ENCODE measurements at regions not wholly inside any gene's neighbourhood (a gene's known extent, or its start where the extent isn't known, plus 50 kb on each side); places are given as distances from the start of the nearest gene placed in this dataset.

DNA sequence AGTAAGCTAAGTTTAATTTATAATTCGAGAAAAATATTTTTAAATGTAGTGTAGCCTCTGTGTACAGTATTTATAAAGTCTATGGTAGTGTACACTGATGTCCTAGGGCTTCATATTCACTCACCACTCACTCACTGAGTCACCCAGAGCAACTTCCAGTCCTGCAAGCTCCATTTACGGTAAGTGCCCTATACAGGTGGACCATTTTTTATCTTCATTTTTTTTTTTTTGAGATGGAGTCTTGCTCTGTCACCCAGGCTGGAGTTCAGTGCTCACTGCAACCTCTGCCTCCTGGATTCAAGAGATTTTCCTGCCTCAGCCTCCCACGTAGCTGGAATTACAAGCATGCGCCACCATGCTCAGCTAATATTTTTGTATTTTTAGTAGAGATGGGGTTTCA, 104.2 kb downstream of the PDCL3 start:
- DNase-seq (ENCODE audit: low read depth, low spot score), result no peak
- TF ChIP-seq, protein P1, sequence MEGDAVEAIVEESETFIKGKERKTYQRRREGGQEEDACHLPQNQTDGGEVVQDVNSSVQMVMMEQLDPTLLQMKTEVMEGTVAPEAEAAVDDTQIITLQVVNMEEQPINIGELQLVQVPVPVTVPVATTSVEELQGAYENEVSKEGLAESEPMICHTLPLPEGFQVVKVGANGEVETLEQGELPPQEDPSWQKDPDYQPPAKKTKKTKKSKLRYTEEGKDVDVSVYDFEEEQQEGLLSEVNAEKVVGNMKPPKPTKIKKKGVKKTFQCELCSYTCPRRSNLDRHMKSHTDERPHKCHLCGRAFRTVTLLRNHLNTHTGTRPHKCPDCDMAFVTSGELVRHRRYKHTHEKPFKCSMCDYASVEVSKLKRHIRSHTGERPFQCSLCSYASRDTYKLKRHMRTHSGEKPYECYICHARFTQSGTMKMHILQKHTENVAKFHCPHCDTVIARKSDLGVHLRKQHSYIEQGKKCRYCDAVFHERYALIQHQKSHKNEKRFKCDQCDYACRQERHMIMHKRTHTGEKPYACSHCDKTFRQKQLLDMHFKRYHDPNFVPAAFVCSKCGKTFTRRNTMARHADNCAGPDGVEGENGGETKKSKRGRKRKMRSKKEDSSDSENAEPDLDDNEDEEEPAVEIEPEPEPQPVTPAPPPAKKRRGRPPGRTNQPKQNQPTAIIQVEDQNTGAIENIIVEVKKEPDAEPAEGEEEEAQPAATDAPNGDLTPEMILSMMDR (IDR thresholded peaks at IDR 0.05; ENCODE audit: low read depth, low read length), result no peak
- in situ Hi-C loops (cut with HindIII; ENCODE audit: low sequenced_read_pairs), result no loop called here
- no peak overlapping the region for H3K4me3 ChIP-seq (ENCODE audit: low read depth, low read length)

DNA sequence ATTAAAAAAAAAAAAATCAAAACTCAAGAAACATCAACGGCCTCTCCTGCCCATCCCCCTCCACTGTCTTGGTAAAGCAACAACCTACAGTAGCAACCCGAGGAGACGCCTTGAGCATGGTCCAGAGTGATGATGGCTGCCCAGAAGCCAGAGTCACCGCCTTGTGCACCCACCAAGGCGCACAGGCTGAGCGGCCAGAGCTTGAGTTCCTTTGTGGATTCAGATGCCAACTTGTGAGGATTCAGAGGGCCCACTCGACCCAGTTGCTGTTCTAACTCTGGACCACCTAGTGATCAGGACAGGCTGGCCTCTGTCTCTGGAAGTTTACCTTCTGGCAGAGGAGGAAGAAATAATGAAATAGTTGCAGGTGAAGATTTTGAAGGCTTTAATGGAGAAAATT, 105.0 kb downstream of the PDCL3 start:
- TF ChIP-seq, protein P1 (IDR thresholded peaks at IDR 0.05; ENCODE audit: low read depth, low read length), result no peak
- in situ Hi-C loops (cut with HindIII; ENCODE audit: low sequenced_read_pairs), result no loop called here
- no peak for DNase-seq (ENCODE audit: low read depth, low spot score)
- no peak overlapping the region for H3K4me3 ChIP-seq (ENCODE audit: low read depth, low read length)

DNA sequence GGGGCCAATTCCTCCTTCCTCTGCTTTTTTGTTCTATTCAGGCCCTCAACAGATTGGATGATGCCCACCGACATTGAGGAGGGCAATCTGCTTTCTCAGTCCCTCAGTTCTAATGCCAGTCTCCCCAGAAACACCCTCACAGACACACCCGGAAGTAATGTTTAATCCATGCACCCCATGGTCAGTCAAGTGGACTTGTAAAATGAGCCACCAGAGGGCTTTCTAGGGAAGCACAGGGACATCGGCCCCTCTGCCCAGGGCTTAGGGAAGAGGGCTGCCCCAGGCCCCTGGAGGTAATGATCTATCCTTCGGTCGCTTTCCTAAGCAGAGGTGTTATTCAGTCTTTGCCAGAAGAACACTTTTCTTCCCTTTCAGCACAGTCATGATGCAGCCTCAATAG, 107.4 kb downstream of the PDCL3 start:
- H3K4me3 ChIP-seq (ENCODE audit: low read depth, low read length), result no peak overlapping the region
- DNase-seq (ENCODE audit: low read depth, low spot score), result no peak
- in situ Hi-C loops (cut with HindIII; ENCODE audit: low sequenced_read_pairs), result no loop called here
- TF ChIP-seq, protein P1 (IDR thresholded peaks at IDR 0.05; ENCODE audit: low read depth, low read length), result no peak

DNA sequence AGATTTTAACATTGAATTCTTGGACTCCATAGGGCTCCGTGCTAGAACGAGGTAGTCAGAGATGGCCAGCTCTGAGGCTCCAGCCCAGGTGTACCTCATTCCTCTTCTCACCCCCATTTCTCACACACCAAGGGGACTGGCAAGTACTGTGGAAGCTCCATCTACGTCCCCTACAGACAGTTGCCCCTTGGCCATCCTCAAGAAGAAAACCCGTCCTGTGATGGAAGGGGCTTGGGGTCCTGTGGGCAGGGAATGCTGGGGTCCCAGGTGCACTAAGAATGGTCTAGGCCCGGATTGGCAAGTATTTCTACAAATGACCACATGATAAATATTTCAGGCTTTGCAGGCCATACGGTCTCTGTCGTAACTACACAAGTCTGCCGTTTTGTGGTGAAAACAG, 110.3 kb downstream of the PDCL3 start:
- no peak for DNase-seq (ENCODE audit: low read depth, low spot score)
- no peak overlapping the region for H3K4me3 ChIP-seq (ENCODE audit: low read depth, low read length)
- in situ Hi-C loops (cut with HindIII; ENCODE audit: low sequenced_read_pairs), result no loop called here
- TF ChIP-seq, protein P1 (IDR thresholded peaks at IDR 0.05; ENCODE audit: low read depth, low read length), result no peak

DNA sequence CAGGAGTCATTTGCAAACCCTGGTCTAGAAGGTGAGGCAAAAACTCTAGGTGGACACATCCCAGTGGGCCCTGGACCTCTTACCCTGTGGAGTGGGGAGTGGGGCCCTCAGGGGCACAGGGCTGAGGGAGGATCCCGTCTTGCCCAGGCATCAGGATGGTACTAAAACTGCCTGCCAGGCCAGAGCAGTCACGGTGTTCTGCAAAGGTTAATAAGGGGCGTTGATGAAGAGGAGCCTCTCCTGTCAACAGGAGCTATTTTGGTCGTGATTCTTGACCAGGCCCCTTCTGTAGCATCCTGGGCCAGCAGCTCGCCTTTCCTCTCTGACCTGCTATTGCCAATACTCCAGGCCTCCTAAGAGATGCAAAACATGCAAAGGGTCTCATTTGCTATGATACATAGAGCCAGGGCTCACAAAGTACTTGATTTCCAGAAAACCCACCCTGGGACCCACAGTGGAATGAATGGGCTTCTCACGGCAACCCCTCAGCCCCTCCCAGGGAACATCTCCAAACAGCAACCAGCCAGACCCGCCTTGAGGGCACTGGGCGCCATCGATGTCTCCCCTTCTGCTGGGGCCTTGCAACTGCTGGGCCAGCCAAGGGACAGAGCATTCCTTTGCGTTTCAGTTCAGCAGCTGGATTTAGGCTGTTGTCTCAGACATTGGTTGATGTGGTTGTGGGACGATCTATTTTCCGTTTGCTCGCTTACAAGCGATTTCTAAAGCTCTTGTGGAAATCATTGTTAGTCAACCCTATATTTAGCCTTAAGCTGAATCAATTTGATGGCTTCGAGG, 111.1 kb downstream of the PDCL3 start:
- TF ChIP-seq, protein P1 (IDR thresholded peaks at IDR 0.05; ENCODE audit: low read depth, low read length), result no peak
- in situ Hi-C loops (cut with HindIII; ENCODE audit: low sequenced_read_pairs), result no loop called here
- no peak overlapping the region for H3K4me3 ChIP-seq (ENCODE audit: low read depth, low read length)
- DNase-seq (ENCODE audit: low read depth, low spot score), result no peak

DNA sequence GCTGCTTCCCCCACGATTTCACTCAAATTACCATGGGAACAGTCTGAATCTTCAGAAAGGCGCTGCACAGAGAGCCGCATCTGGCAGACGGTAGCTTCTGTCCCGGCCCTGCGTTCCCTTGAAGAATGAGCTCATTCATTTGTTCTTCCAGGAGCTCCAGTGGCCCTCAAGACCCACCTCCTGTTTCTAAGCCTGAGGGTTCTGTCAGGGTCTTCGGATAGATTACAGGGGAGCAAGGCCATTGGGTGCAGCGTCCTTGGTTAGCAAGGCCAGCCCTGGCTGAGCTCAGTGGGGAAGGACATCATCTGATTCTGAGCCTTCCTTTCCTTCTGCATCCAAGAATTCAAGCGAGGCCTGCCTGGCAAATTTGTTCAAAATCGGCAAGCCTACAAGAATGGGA, 111.9 kb downstream of the PDCL3 start:
- H3K4me3 ChIP-seq (ENCODE audit: low read depth, low read length), result no peak overlapping the region
- TF ChIP-seq, protein P1 (IDR thresholded peaks at IDR 0.05; ENCODE audit: low read depth, low read length), result no peak
- DNase-seq (ENCODE audit: low read depth, low spot score), result no peak
- in situ Hi-C loops (cut with HindIII; ENCODE audit: low sequenced_read_pairs), result no loop called here

All from astrocyte of the spinal cord (primary cell).